ENCODE measurements at regions not wholly inside any gene's neighbourhood (a gene's known extent, or its start where the extent isn't known, plus 50 kb on each side); places are given as distances from the start of the nearest gene placed in this dataset.
A peak's percentile ranks its signal among the peaks of the same experiment; 100 is the strongest.
"Not testable (repeated sequence)": the region's sequence is repeated elsewhere in the genome, so short reads cannot be mapped to it uniquely, and the experiment has no call there.

DNA sequence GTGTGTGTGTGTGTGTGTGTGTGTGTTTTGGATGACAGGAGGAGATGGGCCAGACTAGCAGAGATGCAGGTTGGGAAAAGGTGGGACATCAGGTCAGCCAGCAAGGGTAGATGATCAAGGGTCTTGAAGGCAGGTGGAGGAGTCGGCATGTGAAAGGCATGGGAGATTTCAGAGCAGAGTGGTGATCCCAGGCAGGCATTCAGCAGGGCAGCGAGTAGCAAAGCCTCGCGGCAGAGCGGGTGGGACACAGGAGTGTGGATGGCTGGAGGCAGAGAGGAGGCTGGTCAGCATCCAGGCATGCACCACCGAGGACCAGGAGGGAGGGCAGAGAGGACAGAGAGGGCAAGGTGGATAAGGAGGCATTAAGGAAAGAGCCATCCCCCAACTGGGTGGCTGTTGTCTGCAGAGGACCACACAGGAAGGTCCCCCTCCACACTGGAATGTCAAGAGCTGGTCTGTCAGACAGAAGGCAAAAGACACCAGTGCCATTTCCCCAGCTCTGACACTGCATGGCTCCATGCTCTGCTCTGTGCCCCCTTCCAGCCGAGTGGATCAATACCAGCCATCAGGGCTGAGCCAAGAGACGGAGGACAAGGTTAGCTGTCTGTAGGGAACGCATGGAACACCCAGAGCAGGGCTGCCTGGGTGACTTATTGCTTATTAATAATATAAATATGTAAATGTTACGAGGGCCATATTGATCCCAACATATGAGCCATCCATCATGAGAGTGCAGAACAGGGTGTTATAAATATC, 74.8 kb upstream of the RPL38 start:
- H3K9me3 ChIP-seq (ENCODE audit: low read length): no peaks in the 10 kb centered on the region
- no peak overlapping the region for H2AFZ ChIP-seq (ENCODE audit: low read length)
- H3K4me2 ChIP-seq (ENCODE audit: low read depth, low read length): no peak overlapping the region
- FAIRE-seq (no peak), DNase-seq (ENCODE audit: low spot score) (no peak), ATAC-seq (no peak)
- H3K4me3 ChIP-seq (replicated peaks in 1 of 3; ENCODE audit: insufficient read depth in 1 of 3, low read depth in 2 of 3, low read length in 3 of 3): no peak overlapping the region
- H3K79me2 ChIP-seq (ENCODE audit: insufficient read depth, low read length): no peaks in the 10 kb centered on the region
- ChIA-PET POLR2A (no interaction called here), CTCF (ENCODE audit: low intra/inter-chr PET ratio, low total read pairs) (no interaction called here)
- in situ Hi-C loops (cut with HindIII; ENCODE audit: extremely low pct_ligation_motif_present, low pct_unique_long_range_greater_than_20kb): no loop called here
- no peak overlapping the region for H3K27ac ChIP-seq (ENCODE audit: extremely low read length, insufficient read depth, low read length)
- no TSS peak for BruUV-seq (replicated peaks)
- intact Hi-C loops (cut with micrococcal nuclease; ENCODE audit: unreplicated experiment): no loop called here
- no peaks in the 10 kb centered on the region for H3K36me3 ChIP-seq (replicated peaks in 1 of 2; ENCODE audit: control insufficient read depth in 1 of 2, insufficient read depth in 2 of 2, low read length in 2 of 2)
- peaks cover 7 to 54% of the 10 kb centered on the region in 2 experiments; a peak in 3 of 5 replicates for H3K27me3 ChIP-seq (ENCODE audit: control insufficient read depth in 1 of 2, insufficient read depth in 2 of 2, low read length in 2 of 2)
- no peaks in the 10 kb centered on the region for H3K4me1 ChIP-seq (ENCODE audit: insufficient read depth, low read length)
- 3% methylated on average over 10 of the region's 10 CpGs for WGBS (ENCODE audit: low lambda C conversion rate)
- TF ChIP-seq, protein P1, sequence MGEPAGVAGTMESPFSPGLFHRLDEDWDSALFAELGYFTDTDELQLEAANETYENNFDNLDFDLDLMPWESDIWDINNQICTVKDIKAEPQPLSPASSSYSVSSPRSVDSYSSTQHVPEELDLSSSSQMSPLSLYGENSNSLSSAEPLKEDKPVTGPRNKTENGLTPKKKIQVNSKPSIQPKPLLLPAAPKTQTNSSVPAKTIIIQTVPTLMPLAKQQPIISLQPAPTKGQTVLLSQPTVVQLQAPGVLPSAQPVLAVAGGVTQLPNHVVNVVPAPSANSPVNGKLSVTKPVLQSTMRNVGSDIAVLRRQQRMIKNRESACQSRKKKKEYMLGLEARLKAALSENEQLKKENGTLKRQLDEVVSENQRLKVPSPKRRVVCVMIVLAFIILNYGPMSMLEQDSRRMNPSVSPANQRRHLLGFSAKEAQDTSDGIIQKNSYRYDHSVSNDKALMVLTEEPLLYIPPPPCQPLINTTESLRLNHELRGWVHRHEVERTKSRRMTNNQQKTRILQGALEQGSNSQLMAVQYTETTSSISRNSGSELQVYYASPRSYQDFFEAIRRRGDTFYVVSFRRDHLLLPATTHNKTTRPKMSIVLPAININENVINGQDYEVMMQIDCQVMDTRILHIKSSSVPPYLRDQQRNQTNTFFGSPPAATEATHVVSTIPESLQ (CRISPR knock-in tag; conservative IDR thresholded peaks at IDR 0.05): no peak
- TF ChIP-seq ZNF670 (CRISPR knock-in tag; IDR thresholded peaks at IDR 0.05; ENCODE audit: borderline replicate concordance): no peak
- H3K9ac ChIP-seq (ENCODE audit: insufficient read depth, low read depth, low read length): no peak overlapping the region
- no peaks in the 10 kb centered on the region; the same call in 1 of the 2 replicates for H4K20me1 ChIP-seq (ENCODE audit: insufficient read depth, low read length)

- H3K9ac ChIP-seq (ENCODE audit: insufficient read depth, low read depth, low read length); intact Hi-C loops (cut with micrococcal nuclease; ENCODE audit: unreplicated experiment); ATAC-seq; H4K20me1 ChIP-seq (ENCODE audit: insufficient read depth, low read length); POLR2A ChIA-PET; in situ Hi-C loops (cut with HindIII; ENCODE audit: extremely low pct_ligation_motif_present, low pct_unique_long_range_greater_than_20kb); H3K4me2 ChIP-seq (ENCODE audit: low read depth, low read length); H3K27ac ChIP-seq (ENCODE audit: extremely low read length, insufficient read depth, low read length); H3K36me3 ChIP-seq (replicated peaks in 1 of 2; ENCODE audit: control insufficient read depth in 1 of 2, insufficient read depth in 2 of 2, low read length in 2 of 2); DNase-seq (ENCODE audit: low spot score); BruUV-seq (replicated peaks); H2AFZ ChIP-seq (ENCODE audit: low read length); H3K9me3 ChIP-seq (ENCODE audit: low read length); H3K4me3 ChIP-seq (replicated peaks in 1 of 3; ENCODE audit: insufficient read depth in 1 of 3, low read depth in 2 of 3, low read length in 3 of 3); H3K4me1 ChIP-seq (ENCODE audit: insufficient read depth, low read length); H3K79me2 ChIP-seq (ENCODE audit: insufficient read depth, low read length); FAIRE-seq; CTCF ChIA-PET (ENCODE audit: low intra/inter-chr PET ratio, low total read pairs); TF ChIP-seq CREB1 (CRISPR knock-in tag; IDR thresholded peaks at IDR 0.05): not testable (repeated sequence)
- 20% methylated on average over 6 of the region's 6 CpGs for WGBS (ENCODE audit: low lambda C conversion rate)
- TF ChIP-seq CREB1 (IDR thresholded peaks at IDR 0.05): 0 out of 2 replicates have a peak, but pooled peaks have one; percentile 55
- peaks cover 7 to 57% of the 10 kb centered on the region in 2 experiments; a peak in 3 of 5 replicates for H3K27me3 ChIP-seq (ENCODE audit: control insufficient read depth in 1 of 2, insufficient read depth in 2 of 2, low read length in 2 of 2)
Observed at GRCh38 chr17:74129800-74130199, 73.7 kb upstream of the RPL38 start.

Measured in HepG2 (cell line).